Kidney (tissue), 13 donors: ENCODE measurements at regions not wholly inside any gene's neighbourhood (a gene's known extent, or its start where the extent isn't known, plus 50 kb on each side); places are given as distances from the start of the nearest gene placed in this dataset.
"Not testable (repeated sequence)": the region's sequence is repeated elsewhere in the genome, so short reads cannot be mapped to it uniquely, and the experiment has no call there.

ENCODE experiments used
- DNase-seq, 5 donors: peaks; one replicate each; pipeline ENCODE4 v3.0.0-alpha.2; 2013 to 2020
- FAIRE-seq: peaks from 2 replicates; lab custom pipeline; 2012; peaks lifted over from hg19 to GRCh38; lab: Jason Lieb, UNC
- H3K27ac ChIP-seq, 2 donors: one replicate each; pipeline ENCODE4 v1.7.0; 2013; ENCODE audit warnings: low read depth in 2 of 2, low read length in 2 of 2, inconsistent platforms in 1 of 2
- H3K27me3 ChIP-seq: one replicate; pipeline ENCODE4 v1.7.1; 2013; ENCODE audit warnings: low read length, inconsistent platforms; ENCODE audit not compliant: control insufficient read depth, insufficient read depth
- H3K36me3 ChIP-seq, 3 donors: one replicate each; pipeline versions ENCODE4 v1.7.0 to v1.7.1; 2013; ENCODE audit warnings: low read length in 3 of 3, control low read depth in 1 of 3, inconsistent platforms in 1 of 3; ENCODE audit not compliant: insufficient read depth in 3 of 3, control insufficient read depth in 2 of 3
- H3K4me1 ChIP-seq, 3 donors: one replicate each; pipeline versions ENCODE4 v1.7.0 to v1.7.1; 2013; ENCODE audit warnings: low read length in 3 of 3, inconsistent platforms in 1 of 3, low read depth in 1 of 3; ENCODE audit not compliant: control insufficient read depth in 2 of 3, insufficient read depth in 2 of 3
- H3K4me3 ChIP-seq, 3 donors: one replicate each; pipeline versions ENCODE4 v1.7.0 to v1.8.1; 2013; ENCODE audit warnings: low read length in 3 of 3, control low read depth in 1 of 3, inconsistent platforms in 1 of 3
- H3K9ac ChIP-seq, 3 donors: one replicate each; pipeline versions ENCODE4 v1.7.0 to v1.7.1; 2013; ENCODE audit warnings: low read length in 3 of 3, control low read depth in 1 of 3, inconsistent platforms in 1 of 3
- H3K9me3 ChIP-seq, 3 donors: one replicate each; pipeline versions ENCODE4 v1.7.0 to v1.7.1; 2013; ENCODE audit warnings: low read length in 3 of 3, control low read depth in 1 of 3, inconsistent platforms in 1 of 3; ENCODE audit not compliant: control insufficient read depth in 2 of 3, insufficient read depth in 1 of 3
- CTCF ChIP-seq: IDR thresholded peaks from 3 replicates; pipeline ENCODE4 v1.5.1; 2012; ENCODE audit warnings: mild to moderate bottlenecking, moderate library complexity, borderline replicate concordance; ENCODE audit not compliant: insufficient read depth; ENCODE audit errors: extremely low read depth
- intact Hi-C: fragments of 100-400 bp; cut with DNase I; formaldehyde crosslinking; loops from one replicate; pipeline ENCODE4 v1.11.1; 2022
- donor health status: control.
- donor health status: control.
- donor health status: control.
- donor health status: control.
- donor health status: control.
- donor health status: DM: yes; HTN: yes; CAD: no.
- donor health status: Normal renal cell carcinoma (clear cell type).

GRCh38 chr21:22019766-22020165, 1021.6 kb downstream of the NCAM2 start:
- H3K4me1 ChIP-seq: no peaks in the 10 kb centered on the region
- no peak for TF ChIP-seq CTCF
- DNase-seq (no peak), FAIRE-seq (no peak)
- H3K9ac ChIP-seq: no peak overlapping the region
- no peak overlapping the region for H3K4me3 ChIP-seq
- H3K27me3 ChIP-seq: no peaks in the 10 kb centered on the region
- no peaks in the 10 kb centered on the region for H3K9me3 ChIP-seq
- intact Hi-C loops: no loop called here
- H3K36me3 ChIP-seq: no peaks in the 10 kb centered on the region
- H3K27ac ChIP-seq: no peak overlapping the region

GRCh38 chr21:22020221-22020620, 1022.0 kb downstream of the NCAM2 start:
- no peaks in the 10 kb centered on the region for H3K4me1 ChIP-seq
- no peak for TF ChIP-seq CTCF
- H3K4me3 ChIP-seq: no peak overlapping the region
- no peak overlapping the region for H3K9ac ChIP-seq
- FAIRE-seq (no peak), DNase-seq (no peak)
- H3K36me3 ChIP-seq: no peaks in the 10 kb centered on the region
- no peaks in the 10 kb centered on the region for H3K27me3 ChIP-seq
- H3K27ac ChIP-seq: no peak overlapping the region
- intact Hi-C loops: no loop called here
- H3K9me3 ChIP-seq: no peaks in the 10 kb centered on the region

GRCh38 chr21:22023896-22024295, 1025.7 kb downstream of the NCAM2 start:
- H3K27ac ChIP-seq, H3K36me3 ChIP-seq, FAIRE-seq, H3K27me3 ChIP-seq, H3K4me3 ChIP-seq, intact Hi-C loops, DNase-seq, H3K9me3 ChIP-seq, H3K4me1 ChIP-seq, H3K9ac ChIP-seq: not testable (repeated sequence)

- no peak for FAIRE-seq
- H3K4me1 ChIP-seq: no peaks in the 10 kb centered on the region
- H3K9ac ChIP-seq: no peak overlapping the region
- H3K27me3 ChIP-seq: no peaks in the 10 kb centered on the region
- TF ChIP-seq CTCF: no peak
- intact Hi-C loops: no loop called here
- H3K27ac ChIP-seq: no peak overlapping the region
- no peaks in the 10 kb centered on the region for H3K36me3 ChIP-seq
- H3K4me3 ChIP-seq: no peak overlapping the region
- H3K9me3 ChIP-seq: no peaks in the 10 kb centered on the region
- no peak for DNase-seq
These were observed 1046.2 kb downstream of the NCAM2 start for GRCh38 chr21:22044431-22044830.
